Ovary (tissue), 7 donors: ENCODE measurements at regions not wholly inside any gene's neighbourhood (a gene's known extent, or its start where the extent isn't known, plus 50 kb on each side); places are given as distances from the start of the nearest gene placed in this dataset.

Experiments
- DNase-seq, 5 donors: peaks; one replicate each; pipeline ENCODE4 v3.0.0-alpha.2; 2019 to 2020
- H3K27ac ChIP-seq, 2 donors: fragments of 200-600 bp; one replicate each; pipeline versions ENCODE4 v1.5.1 to v1.8.0; 2019 to 2022
- H3K27me3 ChIP-seq: fragments of 200-600 bp; one replicate; pipeline ENCODE4 v1.8.0; 2022
- H3K36me3 ChIP-seq: fragments of 200-600 bp; sonication (generic); one replicate; pipeline ENCODE4 v1.5.1; 2019
- H3K4me1 ChIP-seq: one replicate; pipeline ENCODE4 v1.8.1; 2013; ENCODE audit warnings: mild to moderate bottlenecking, moderate library complexity; ENCODE audit not compliant: insufficient read depth
- H3K4me3 ChIP-seq: fragments of 200-600 bp; sonication (generic); one replicate; pipeline ENCODE4 v1.5.1; 2017
- H3K9me3 ChIP-seq, 2 donors: fragments of 200-600 bp in 1 of 2; sonication (generic) in 1 of 2; one replicate each; pipeline versions ENCODE4 v1.5.1 to v1.8.1; 2013 to 2019; ENCODE audit warnings: mild to moderate bottlenecking in 1 of 2, moderate library complexity in 1 of 2
- CTCF ChIP-seq, 3 donors: fragments of 450-650 bp in 2 of 3; fragments of 200-600 bp in 1 of 3; IDR thresholded peaks; one replicate each; pipeline versions ENCODE4 v1.5.1 to v1.8.0; 2016 to 2022; ENCODE audit warnings: antibody characterized with exemption in 3 of 3, mild to moderate bottlenecking in 1 of 3
- EP300 ChIP-seq: sonication (generic); formaldehyde crosslinking; IDR thresholded peaks from one replicate; pipeline ENCODE4 v1.6.1; 2017; ENCODE audit warnings: antibody characterized with exemption
- POLR2A ChIP-seq: fragments of 450-650 bp; IDR thresholded peaks from one replicate; pipeline ENCODE4 v1.6.1; 2017; ENCODE audit warnings: antibody characterized with exemption, mild to moderate bottlenecking, moderate library complexity
- WGBS, 3 donors: extraction: QIAGEN DNeasy Blood & Tissue Kit in 1 of 3; methylation state at CpG; one replicate each; pipeline versions ENCODE4 v1.1.5 to v1.1.7; 2013 to 2017; 5-methylcytosine and 5-hydroxymethylcytosine counted together
- intact Hi-C, 4 donors: fragments of 100-400 bp; cut with DNase I; formaldehyde crosslinking; loops; one replicate each; pipeline versions ENCODE4 v1.11.0 to v1.15.1; 2022 to 2023
- donor health status: DM: no; HTN: no; CAD: no; lungs with moderate emphysema.
- donor health status: DM: no; HTN: no; CAD: no.
- donor health status: Bipolar disorder and iron deficiency.
- donor health status: DM: no; HTN: no; CAD: no.
- donor health status: DM: yes; HTN: yes; CAD: no.

- no peak for TF ChIP-seq CTCF (IDR thresholded peaks at IDR 0.05)
- TF ChIP-seq POLR2A = no peak
- TF ChIP-seq EP300 = no peak
- no peak overlapping the region for H3K27ac ChIP-seq
- no peaks in the 10 kb centered on the region for H3K4me1 ChIP-seq
- intact Hi-C loops = no loop called here
- H3K36me3 ChIP-seq = no peaks in the 10 kb centered on the region
- H3K4me3 ChIP-seq = no peak overlapping the region
- H3K27me3 ChIP-seq = no peaks in the 10 kb centered on the region
- WGBS, 3 donors = 68 to 92% (median 69%) methylated on average over 2 of the region's 2 CpGs
- no peaks in the 10 kb centered on the region for H3K9me3 ChIP-seq
- DNase-seq = no peak
Observed at GRCh38 chr2:14297340-14297739, 335.2 kb upstream of the LRATD1 start.

- no peak for TF ChIP-seq EP300
- no peak for TF ChIP-seq CTCF (IDR thresholded peaks at IDR 0.05)
- no peak for TF ChIP-seq POLR2A
- Histone ChIP-seq H3K9me3 (no peaks in the 10 kb centered on the region), H3K36me3 (no peaks in the 10 kb centered on the region), H3K4me3 (no peak overlapping the region), H3K27ac (no peak overlapping the region), H3K4me1 (no peaks in the 10 kb centered on the region), H3K27me3 (no peaks in the 10 kb centered on the region)
- 94 to 100% (median 98%) methylated on average over 1 of the region's 1 CpG for WGBS, 3 donors
- DNase-seq = no peak
- intact Hi-C loops = no loop called here
Observed at GRCh38 chr2:14297906-14298305, 334.6 kb upstream of the LRATD1 start.

DNA sequence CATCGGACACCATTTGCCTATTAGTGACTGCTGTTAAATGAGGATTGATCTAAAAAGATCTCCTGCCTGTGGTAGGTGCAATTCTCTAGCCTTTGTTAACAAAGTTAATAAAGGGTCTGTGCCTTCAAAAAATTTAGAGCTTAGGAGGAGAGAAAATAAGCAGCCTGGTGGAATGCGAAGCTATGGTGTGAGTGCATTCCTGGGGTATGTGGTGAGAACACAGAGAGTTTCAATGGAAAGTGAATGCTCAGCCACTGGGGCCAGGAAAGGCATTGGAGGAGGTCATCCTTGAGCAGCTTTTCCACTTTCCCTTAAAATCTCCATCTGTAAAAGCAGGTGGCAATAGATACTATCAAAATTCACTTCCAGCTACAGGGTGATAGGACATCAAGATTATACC is 331.2 kb upstream of the LRATD1 start:
- WGBS, 3 donors = 90 to 98% (median 94%) methylated on average over 2 of the region's 2 CpGs
- intact Hi-C loops = no loop called here
- Histone ChIP-seq H3K36me3 (no peaks in the 10 kb centered on the region), H3K27me3 (no peaks in the 10 kb centered on the region), H3K27ac (no peak overlapping the region), H3K9me3 (no peaks in the 10 kb centered on the region), H3K4me3 (no peak overlapping the region), H3K4me1 (no peaks in the 10 kb centered on the region)
- DNase-seq = no peak
- TF ChIP-seq CTCF (IDR thresholded peaks at IDR 0.05) = no peak
- no peak for TF ChIP-seq POLR2A
- TF ChIP-seq EP300 = no peak

DNA sequence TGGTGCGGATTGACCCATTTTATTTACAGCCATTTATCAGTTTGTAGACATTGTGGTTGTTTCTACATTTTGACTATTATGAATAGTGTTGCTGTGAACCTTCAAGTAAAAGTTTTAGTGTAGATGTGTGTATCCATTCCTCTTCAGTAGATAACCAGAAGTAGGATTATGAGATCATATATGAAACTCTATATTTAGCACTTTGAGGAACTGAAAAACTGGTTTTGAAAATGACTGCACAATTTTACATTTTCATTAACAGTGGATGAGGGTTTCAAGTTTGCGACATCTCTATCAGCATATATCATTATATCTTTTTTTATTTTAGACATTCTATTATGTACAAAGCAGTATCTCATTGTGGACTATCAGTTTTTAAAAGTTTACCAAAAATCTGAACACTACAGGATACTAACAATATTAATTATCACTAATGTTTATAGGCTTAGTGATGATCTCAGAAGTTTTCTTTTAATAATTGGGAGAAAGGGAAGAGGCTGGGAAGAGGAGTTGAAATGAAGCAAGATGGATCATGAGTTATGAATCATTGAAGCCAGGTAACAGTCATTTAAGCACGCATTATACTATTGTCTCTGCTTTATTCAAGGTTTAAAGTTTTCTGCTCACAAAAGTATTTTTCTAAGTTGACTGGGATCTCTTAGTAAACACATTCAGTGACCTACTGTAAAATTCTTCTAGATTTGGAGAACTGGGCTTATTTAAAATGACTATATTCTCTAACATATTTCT is 329.0 kb upstream of the LRATD1 start:
- DNase-seq = no peak
- TF ChIP-seq POLR2A = no peak
- no peak for TF ChIP-seq EP300
- no peak for TF ChIP-seq CTCF (IDR thresholded peaks at IDR 0.05)
- no peaks in the 10 kb centered on the region for H3K9me3 ChIP-seq
- H3K27me3 ChIP-seq = no peaks in the 10 kb centered on the region
- 92 to 93% (median 92%) methylated on average over 3 of the region's 3 CpGs for WGBS, 3 donors
- no peak overlapping the region for H3K4me3 ChIP-seq
- H3K27ac ChIP-seq = no peak overlapping the region
- intact Hi-C loops = no loop called here
- H3K4me1 ChIP-seq = no peaks in the 10 kb centered on the region
- H3K36me3 ChIP-seq = no peaks in the 10 kb centered on the region
